Skin epidermis (tissue), 12 donors: ENCODE measurements at regions not wholly inside any gene's neighbourhood (a gene's known extent, or its start where the extent isn't known, plus 50 kb on each side); places are given as distances from the start of the nearest gene placed in this dataset.

ENCODE experiments used
- H3K27ac ChIP-seq, 21 experiments: fragments of 200-600 bp; sonication (generic) in 11 of 21; one replicate each; pipeline ENCODE4 v1.5.0; 2020; ENCODE audit warnings: mild to moderate bottlenecking in 3 of 21, inconsistent platforms in 2 of 21, moderate library complexity in 2 of 21
- H3K4me3 ChIP-seq, 7 experiments: fragments of 200-600 bp; sonication (generic) in 2 of 7; one replicate each; pipeline ENCODE4 v1.5.0; 2020; ENCODE audit warnings: inconsistent platforms in 2 of 7, mild to moderate bottlenecking in 2 of 7, moderate library complexity in 1 of 7

DNA sequence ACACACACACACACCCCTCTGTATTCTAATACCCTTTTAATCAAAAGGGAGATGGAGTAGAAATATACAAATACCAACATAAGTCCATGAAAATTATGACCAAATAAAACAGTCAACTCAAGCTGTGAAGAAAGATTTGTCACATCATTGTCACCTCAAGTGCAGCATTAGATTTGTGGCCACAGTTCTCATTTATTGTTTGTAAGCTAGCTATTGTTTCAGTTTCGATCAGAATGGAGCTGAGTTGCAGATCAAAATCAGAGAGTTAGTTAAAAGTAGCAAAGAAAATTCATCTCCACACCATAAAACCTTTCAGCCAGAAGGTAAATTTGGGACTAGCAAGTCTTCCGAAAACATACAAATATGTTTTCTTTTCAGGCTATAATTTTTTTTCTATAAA lies 267.7 kb upstream of the LMCD1 start:
- Histone ChIP-seq H3K4me3 (no peak overlapping the region), H3K27ac (no peak overlapping the region)

DNA sequence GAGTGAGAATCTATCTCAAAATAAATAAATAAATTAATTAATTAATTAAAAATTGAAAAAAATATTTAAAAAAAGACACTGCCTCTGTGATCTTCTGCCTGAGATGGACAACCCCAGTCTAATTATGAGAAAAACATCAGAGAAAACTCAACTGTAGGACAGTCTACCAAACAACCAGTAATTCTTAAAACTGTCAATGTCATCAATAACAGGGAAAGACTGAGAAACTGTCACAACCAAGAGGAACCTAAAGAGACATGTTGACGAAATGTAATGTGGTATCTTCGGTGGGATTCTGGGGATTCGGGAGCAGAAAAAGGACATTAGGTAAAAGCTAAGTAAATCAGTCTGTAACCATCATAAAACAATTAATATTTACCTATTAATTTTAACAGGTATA lies 265.4 kb upstream of the LMCD1 start:
- Histone ChIP-seq H3K4me3 (no peak overlapping the region), H3K27ac (no peak overlapping the region)

DNA sequence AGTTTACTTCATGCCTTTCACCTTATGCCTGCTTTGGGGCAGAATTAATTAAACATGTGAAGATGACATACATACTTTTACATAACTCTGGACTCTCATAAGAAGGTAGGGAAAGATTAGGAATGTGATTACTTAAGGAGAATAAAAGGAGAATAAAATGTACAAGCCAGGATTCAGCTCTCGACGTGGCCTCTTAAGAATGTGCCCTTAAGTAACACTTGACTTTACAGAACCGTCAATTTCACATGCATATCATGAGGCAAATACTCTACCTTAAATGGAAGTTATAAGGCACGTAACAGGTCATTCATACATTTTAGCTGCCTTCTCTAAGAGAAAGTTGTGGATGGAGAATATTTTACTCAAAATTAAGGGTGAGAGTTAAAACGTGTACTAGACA lies 263.7 kb upstream of the LMCD1 start:
- H3K27ac ChIP-seq: no peak overlapping the region
- H3K4me3 ChIP-seq: no peak overlapping the region

DNA sequence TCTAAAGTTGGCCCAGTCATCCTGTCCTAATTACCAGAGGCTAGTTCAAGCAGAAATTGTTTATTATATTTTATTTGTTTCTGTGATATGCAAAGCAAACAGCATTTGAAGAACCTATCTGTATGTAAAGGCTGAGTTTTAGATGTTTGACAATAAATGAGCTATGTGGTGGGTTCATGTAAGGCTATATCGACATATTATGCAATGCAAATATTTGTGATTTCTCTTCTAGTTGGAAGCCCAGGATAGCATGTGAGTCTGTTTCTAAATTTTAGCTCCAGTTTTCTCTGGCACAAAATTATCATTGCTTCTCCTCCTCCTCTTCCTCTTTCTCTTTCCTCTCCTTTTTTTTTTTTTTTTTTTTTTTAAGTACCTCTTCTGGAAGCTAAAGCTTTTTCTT lies 263.2 kb upstream of the LMCD1 start:
- H3K27ac ChIP-seq: no peak overlapping the region

DNA sequence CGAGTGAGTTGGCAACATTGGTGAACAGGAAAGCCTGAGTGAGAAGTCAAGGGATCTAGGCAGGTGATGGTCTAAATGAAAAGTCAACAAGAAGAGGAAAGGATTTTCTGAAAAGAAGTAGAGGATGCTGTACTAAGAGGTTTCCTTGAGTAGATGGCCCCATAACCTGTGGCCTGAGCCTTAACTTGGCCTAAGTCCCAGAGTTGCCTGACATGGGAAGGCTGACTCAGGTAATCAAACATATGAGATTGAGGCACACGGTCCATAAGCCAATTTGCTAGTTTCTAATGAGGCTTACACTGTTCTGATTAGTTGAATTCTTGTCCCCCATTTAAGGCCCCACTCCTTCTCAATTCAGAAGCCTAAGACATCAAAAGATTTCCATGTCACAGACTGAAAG lies 262.5 kb upstream of the LMCD1 start:
- Histone ChIP-seq H3K27ac (no peak overlapping the region), H3K4me3 (no peak overlapping the region)

More for the DNA sequence above, 263.2 kb upstream of the LMCD1 start:
- H3K4me3 ChIP-seq: no peak overlapping the region

DNA sequence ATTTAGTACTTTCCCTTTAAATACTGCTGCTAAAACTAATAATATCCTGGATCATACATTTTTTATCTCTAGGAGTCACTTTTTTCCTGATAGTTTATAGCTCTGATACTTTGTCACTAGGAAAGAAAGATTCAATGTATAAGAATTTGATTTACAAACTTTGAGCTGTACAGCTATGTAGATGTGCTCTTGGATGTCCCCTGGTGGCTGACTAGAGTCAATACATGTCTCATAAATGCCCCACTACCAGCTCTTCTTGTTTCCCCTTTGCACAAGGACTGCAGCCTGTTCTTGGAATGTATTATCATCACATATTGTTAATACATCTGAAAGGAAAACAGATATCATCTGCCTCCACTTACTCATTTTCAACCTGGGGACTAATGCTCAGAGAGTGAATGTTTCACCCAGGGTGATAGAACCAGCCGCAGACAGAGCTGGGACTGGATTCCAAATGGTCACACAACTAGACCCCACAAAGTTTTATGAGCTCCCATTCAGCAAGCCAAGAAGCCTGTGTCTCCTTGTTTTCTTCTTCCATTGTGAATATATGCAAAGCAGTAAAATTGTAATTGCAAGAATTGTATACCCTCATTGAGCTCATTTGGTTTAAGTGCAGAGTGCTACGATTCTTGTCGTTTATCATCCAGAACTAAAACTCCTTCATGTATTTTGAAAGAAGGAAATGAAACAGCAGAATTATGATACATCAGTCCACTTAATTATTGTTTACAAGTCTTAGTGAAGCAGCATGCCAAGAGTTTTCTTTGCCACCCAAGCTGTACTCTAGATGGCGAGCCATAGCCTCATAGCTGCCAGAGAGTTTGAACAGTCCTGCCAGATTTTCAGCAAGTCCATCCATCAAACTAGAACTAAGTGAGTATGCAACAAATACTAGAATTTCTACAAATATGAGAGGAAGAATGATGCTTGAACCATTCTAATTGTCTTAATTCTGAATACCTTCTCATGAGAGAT lies 261.6 kb upstream of the LMCD1 start:
- Histone ChIP-seq H3K27ac (no peak overlapping the region), H3K4me3 (no peak overlapping the region)

DNA sequence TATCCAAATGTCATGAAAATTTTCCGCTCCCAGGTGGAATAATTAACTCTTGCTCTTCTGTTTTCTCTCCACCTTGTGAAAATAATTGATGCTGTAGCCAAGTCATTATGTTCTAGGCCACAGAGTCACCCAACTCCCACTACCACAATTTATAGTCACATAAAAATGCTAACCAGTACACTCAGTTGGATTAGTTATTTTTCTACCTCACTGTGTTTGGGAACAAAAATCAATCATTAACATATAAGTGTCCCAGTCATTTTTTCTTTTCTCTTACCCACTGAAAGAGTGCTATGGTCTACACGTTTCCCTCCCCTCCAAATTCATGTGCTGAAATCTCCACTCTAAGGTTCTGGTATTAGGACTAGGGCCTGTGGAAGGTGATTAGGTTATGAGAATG lies 255.6 kb upstream of the LMCD1 start:
- Histone ChIP-seq H3K27ac (no peak overlapping the region), H3K4me3 (no peak overlapping the region)

DNA sequence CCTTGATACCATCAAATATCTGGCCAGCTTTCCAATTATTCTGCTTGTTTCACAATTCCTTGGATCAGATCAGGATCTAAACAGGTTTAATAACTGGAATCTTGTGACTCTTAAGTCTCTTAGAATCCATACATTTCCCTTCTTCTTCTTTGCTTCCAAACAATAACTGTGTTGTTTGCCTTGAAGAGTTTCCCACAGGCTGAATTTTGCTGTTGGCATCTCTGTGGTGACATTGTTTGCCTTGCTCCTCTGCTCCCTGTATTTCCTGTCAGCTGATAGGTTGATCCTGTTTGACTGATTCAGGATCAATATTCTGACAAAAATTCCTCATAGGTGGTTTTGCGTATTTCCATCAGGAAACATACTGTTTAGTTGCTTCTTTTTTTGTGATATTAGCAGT lies 248.4 kb upstream of the LMCD1 start:
- no peak overlapping the region for H3K4me3 ChIP-seq

DNA sequence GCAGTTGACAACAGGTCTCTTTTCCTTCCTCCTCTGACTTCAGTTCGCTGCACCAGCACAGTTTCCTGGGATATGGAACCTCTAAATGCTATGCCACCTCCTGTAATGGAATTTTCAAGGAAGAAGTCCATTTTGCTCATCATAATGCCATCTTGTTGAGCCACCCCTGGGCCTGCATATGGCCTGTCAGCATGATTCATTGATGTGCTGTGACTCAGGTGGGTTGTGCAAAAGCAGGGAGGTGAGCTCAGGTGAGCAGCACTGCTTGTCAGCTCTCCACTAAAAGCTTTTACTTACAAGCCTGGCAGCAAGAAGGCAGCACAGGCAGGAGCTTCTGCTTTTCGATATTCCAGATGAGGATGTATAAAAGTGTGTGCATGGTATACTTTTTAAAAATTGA lies 247.1 kb upstream of the LMCD1 start:
- Histone ChIP-seq H3K27ac (no peak overlapping the region), H3K4me3 (no peak overlapping the region)

More for the DNA sequence above, 248.4 kb upstream of the LMCD1 start:
- no peak overlapping the region for H3K27ac ChIP-seq

DNA sequence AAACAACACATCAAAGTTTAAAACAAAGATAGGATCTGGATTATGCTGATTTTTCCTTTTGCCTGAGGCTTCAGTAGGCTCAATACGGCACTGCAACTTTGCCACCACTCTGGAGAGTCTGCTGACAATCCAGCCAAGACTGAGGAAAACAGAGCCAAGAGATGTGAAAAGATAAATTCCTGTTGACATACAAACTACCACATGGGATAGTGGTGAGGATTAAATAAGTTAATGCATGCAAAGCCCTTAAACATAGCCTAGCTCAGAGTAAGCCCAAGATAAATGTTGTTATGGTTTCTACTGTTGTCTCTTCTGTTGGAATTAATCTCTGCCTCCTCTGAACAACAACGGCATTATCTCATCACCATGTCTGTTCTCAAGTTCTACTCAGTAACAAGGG lies 245.9 kb upstream of the LMCD1 start:
- H3K4me3 ChIP-seq: no peak overlapping the region
- H3K27ac ChIP-seq: no peak overlapping the region

DNA sequence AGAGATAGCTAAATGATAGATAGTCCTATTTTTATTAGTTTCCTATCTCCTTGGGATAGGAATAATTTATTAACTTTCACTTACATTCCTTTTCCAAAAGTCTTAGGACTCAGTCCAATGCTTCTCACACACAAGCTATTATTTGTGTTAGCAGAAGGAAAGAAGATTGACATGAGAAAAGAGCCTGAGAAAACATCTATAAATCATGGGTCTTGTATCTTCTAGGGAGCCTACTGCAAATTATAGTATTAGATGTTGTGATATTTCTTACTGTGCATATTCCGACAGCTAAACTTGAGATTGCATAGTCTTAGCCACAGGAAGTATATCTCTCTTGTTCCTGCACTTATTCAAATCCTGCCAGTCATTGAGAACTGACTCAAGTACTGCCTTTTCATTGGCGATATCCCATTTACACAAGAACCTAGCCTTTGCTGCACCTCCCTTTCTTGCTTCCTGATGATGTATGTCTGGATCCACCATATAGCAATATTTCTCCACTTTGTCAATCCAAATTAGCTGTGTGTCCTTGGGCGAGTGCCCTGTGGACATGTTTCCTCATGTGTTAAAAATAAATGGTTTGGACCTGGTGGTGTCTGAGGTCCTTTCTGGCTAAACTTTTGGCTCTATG lies 245.1 kb upstream of the LMCD1 start:
- no peak overlapping the region for H3K27ac ChIP-seq
- no peak overlapping the region for H3K4me3 ChIP-seq

DNA sequence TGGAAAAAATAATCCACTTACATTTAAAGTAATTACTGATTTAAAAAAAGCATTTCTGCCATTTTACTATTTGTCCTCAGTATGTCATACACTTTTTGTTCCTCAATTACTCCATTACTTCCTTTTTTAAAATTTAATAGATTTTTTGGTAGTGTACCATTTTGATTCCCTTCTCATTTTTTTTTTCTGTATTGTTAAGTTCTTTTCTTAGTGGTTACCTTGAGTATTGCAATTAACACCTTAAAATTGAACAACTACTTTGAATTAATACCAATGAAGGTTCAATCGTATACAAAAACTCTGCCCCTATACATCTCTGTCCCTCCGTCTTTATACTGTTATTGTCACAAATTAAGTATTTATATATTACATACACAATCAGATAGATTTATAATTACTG lies 240.6 kb upstream of the LMCD1 start:
- Histone ChIP-seq H3K27ac (no peak overlapping the region), H3K4me3 (no peak overlapping the region)

DNA sequence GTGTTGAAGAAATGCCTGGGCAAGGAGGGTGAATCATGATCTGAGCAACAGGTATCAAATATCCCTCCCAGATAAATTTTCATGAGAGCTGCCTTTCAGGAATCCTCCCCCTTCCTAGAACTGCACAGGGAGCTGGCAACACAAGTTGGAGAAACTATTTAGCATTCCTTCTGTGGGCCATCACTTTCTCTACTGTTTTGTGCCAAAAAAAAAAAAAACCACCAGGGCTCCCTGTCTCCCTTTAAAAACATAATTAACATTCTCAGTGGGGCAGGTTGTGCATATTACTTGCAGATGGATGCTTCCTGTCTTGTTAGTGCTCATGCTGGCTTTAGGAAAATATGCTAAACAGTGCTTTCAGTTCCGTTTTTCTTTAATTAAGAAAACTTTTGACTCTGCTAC lies 234.9 kb upstream of the LMCD1 start:
- Histone ChIP-seq H3K4me3 (no peak overlapping the region), H3K27ac (no peak overlapping the region)

DNA sequence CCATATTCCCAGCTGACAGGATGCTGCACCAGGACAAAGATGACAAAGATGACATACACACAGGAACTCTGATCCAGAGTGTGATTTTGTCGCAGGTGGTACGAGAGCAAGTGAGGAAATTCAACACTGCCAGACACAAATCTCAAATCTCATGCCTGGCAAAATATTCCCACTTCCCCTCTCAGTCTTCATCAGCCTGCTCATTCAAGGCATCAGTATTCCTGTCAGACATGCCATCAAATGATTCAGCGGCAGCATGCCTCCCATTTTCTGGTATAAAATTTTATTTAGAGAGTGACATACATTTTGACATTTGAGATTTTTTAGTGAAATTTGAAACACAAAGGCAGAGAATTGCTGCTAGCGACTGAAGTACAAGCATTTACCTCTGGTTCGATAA lies 228.1 kb upstream of the LMCD1 start:
- H3K4me3 ChIP-seq: no peak overlapping the region
- H3K27ac ChIP-seq: no peak overlapping the region

DNA sequence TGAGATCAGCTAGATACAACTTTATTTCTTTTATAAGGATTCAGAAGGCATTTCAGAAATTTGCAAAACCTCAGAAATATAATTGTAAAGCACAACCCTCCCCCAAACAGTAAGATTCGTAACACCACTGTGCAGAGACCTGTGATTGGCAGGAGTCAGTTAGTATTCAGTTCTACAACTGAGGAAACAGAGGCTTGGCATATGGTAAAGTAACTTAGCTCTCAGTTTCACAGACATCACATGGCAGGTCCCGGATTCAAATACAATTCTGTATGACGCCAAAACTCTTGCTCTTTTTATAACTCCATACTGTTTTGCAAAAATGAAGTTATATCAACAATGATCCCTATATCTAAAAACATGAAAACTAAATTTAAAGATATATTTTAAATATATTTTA lies 225.6 kb upstream of the LMCD1 start:
- Histone ChIP-seq H3K27ac (no peak overlapping the region), H3K4me3 (no peak overlapping the region)

DNA sequence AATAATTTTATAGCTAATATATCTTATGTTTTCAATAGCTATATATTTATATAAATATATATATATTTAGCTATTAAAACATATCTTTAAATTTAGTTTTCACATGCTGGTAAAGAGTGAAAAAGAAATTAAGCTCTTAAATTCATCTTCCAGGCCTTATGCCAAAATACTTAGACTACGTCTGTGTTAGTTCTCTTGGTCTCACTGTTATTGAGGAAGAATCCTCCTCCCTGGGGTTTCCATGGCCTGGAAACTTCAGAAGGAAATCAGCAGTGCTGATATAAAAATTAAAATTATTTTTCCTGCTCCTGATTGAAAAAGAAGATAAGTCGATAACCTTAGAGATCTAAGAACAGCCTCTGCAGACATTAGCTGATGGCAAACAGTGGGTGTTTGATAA lies 225.1 kb upstream of the LMCD1 start:
- no peak overlapping the region for H3K27ac ChIP-seq
- H3K4me3 ChIP-seq: no peak overlapping the region

DNA sequence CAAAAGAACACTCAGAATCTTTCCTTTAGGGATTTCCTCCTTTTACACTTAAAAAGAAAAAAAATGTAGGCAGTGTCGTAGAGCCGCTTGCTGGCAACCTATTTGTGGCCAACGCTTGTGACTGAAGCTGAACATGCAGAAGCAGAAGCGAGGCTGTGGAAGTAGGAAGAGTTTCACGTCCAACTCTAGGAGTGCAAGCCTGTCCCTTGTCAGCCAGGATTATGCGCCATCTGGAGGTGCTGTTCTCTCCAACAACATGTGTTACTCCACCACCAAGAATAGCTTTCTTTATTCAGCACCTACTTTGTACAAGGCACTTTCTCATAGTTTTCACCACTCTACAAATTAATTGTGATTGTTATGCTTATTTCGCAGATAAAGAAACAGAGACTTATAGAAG lies 223.2 kb upstream of the LMCD1 start:
- Histone ChIP-seq H3K27ac (no peak overlapping the region), H3K4me3 (no peak overlapping the region)

DNA sequence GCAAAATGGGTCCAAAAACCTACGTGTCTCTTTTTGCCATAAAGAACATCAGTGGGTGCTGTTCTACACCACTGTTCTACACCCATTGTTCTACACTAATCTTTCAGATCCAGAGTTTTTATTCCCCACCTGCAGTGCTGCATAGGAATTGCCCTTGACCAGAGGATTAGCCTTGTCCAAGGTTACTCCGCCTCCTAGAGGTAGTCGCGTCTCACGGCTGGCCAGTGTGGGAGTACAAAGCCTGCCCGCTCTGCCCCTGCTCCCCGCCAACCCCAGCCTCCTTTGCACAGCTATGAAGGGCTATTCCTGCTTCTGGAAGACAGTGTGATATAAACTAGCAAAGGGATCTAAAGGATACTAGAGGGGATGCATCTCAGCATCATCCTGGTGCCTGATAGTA lies 222.1 kb upstream of the LMCD1 start:
- Histone ChIP-seq H3K27ac (no peak overlapping the region), H3K4me3 (no peak overlapping the region)

DNA sequence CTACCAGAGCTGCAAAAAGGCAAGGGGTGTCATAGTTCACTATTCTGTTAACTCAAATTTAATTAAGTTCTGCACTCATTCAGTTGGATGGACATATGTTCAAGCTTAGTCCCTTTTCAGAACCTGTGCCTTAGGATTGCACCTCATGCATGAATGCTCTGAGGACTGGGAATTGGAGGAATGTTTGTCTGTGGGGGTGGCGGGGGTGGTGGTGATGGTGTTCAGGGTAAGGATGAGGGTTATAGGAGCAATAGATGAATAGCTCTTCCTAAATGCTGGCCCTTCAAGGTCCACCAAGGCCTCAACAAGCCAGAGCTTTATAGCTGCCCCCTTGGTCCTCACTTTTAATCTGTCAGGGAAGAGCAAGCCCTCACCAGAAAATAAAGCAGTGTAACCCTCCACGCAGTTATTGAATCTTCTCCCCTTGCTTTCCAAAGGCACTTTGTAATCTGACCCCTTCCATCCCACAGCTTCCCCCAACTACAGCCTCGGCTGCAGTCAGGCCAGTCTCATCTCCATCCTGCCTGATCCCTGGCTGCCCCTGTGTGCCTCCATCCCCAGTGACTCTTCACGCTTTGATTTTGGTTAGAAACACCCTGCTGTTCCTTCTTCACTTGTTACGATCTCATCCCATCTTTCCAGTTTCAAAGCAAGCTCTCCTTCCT lies 221.6 kb upstream of the LMCD1 start:
- no peak overlapping the region for H3K4me3 ChIP-seq

DNA sequence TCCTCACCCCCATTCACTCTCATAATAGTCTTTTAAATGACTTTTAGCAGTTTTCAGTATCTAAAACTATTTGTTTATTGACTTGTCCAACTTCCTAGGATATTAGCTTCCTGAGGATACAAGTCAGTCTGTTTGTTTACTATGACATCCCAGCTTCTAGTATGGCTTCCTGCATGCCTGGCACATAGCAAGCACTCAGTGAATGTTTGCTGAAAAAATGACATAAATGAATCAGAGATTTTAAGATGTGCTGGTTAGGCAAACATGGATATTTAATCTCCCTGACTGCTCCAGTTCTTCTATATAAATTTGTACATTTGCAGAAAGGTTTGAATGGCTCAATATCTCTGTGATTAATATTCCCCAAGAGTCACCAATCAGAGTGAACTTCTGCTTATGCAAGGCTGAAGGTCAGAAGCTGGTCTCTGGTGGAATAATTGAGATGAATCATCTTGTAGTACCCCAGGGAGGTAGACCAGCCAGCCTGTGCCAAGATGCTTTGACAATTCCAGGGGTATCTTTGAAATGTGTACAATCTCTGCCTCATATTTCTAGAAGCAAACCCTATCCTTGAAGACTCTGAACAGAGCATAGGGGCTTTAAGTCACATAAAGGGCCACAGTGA lies 219.0 kb upstream of the LMCD1 start:
- Histone ChIP-seq H3K4me3 (no peak overlapping the region), H3K27ac (no peak overlapping the region)

More for the DNA sequence above, 221.6 kb upstream of the LMCD1 start:
- no peak overlapping the region for H3K27ac ChIP-seq
